RPMI8226 (cell line): ENCODE measurements at regions not wholly inside any gene's neighbourhood (a gene's known extent, or its start where the extent isn't known, plus 50 kb on each side); places are given as distances from the start of the nearest gene placed in this dataset.

Experiments
- DNase-seq: peaks from one replicate; pipeline ENCODE4 v3.0.0-alpha.2; 2015

DNA sequence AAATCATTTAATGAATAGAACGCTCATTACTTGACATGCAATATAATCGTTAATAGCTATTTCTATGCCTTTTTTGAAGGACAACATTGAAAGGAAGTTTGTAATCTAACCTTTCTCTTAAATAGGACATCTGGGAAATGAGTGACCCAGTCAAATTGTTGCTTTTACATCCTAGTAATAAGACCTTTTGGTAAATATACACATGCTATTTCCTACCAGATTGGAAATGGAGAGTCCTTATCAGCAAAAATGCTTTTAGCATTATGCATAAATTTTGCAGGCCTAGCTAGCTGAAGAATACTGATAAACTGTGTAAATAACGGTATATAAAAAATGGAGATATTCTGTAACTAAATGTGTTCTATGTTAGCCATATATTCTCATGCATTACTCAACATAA, 567.3 kb upstream of the DSEL start:
- DNase-seq: no peak

- DNase-seq: no peak
These were observed 566.6 kb upstream of the DSEL start for GRCh38 chr18:68083131-68083530.

DNA sequence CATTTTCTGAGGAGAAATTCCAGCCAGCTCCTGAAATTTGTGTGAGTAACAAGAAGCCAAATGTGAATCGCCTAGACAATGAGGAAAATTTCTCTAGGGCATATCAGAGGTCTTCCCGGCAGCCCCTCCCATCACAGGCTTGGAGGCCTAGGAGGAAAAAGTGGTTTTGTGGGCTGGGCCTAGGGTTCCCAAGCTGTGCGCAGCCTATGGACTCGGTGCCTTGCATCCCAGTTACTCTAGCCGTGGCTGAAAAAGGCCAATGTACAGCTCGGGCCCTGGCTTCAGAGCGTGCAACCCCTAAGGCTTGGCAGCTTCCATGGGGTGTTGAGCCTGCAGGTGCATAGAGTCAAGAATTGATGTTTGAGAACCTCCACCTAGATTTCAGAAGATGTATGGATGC, 556.2 kb upstream of the DSEL start:
- DNase-seq: no peak

DNA sequence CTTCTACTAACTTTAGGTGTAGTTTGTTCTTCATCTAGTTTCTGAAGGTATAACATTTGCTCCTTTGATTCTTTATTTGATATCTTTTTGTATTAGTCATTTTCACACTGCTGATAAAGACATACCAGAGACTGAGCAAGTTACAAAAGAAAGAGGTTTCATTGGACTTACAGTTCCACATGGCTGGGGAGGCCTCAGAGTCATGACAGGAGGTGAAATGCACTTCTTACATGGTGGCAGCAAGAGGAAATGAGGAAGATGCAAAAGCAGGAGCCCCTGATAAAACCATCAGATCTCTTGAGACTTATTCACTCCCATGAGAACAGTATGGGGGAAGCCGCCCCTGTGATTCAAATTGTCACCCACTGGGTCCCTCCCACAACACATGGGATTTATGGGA, 544.4 kb upstream of the DSEL start:
- no peak for DNase-seq

DNA sequence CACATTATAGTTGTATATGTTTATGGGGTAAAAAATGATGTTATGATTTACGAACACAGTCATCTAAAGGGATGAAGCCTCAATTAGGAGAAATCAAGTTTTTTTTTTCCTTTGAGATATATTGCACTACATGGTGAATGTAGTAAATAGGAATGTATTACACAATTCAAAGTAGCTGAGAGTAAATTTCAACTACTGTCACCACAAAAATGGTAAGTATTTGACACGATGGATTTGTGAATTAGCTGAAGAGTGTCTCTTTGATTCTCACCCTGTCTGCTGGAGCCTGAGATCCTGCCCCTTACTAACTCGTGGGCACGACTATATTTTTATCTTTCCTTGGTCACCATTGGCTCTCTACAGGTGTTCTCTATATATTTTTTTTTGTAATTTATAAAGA, 540.4 kb upstream of the DSEL start:
- no peak for DNase-seq

GRCh38 chr18:68054669-68055068, 538.1 kb upstream of the DSEL start:
- DNase-seq: no peak

- DNase-seq: no peak
These were observed 536.8 kb upstream of the DSEL start for GRCh38 chr18:68053290-68053689.

- DNase-seq: no peak
These were observed 524.8 kb upstream of the DSEL start for GRCh38 chr18:68041327-68041726.

DNA sequence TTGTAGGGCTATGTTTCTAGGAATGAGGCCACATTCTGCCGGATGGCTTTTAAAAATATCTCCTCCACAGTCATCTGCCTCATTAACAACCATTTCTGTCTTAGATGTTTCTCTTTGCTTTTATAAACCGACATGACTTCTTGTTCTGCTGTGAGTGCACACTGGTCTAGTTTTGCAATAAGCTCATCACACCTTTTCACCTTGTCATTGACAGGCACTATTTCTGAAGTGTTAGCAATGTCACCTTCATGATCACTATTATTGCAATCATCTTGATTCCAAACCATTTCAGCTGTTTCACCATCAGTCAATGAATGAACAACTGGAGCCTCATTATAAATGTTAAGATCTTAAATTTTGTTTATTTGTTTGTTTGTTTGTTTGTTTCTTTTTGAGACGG, 523.7 kb upstream of the DSEL start:
- DNase-seq: no peak

DNA sequence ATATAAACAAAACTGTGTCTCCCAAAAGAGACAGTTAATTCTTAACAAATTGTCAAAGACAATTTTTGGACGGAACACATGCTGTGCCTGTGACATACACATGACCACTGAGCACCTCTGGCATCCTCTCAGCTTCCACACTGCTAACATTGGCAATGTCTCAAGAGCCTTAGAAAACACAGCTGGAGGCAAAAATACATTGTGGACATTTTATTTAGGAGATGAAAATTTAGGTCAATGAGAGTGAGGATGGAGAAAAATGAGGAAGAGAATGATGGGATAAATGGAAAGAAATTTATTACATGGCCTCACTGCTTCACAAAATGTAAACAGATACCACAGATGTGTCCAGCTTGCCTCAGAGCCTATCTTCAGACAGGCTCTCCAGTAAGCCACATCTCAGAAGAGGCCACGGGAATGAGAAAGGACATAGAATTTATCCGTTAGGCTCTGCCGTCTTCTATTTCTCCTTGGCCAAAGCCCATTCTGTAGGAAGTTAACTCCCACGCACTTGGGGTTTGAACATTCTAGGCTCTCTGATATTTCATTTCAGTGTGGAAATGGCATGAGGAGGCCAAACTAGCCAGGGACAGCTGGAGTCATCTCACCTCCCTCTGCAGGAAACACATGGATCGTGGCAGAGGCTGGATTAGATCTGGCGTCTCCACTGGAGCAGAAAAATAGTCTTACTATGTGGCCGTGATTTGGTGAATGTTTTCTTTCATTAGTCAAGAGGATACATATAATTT, 519.4 kb upstream of the DSEL start:
- DNase-seq: no peak

DNA sequence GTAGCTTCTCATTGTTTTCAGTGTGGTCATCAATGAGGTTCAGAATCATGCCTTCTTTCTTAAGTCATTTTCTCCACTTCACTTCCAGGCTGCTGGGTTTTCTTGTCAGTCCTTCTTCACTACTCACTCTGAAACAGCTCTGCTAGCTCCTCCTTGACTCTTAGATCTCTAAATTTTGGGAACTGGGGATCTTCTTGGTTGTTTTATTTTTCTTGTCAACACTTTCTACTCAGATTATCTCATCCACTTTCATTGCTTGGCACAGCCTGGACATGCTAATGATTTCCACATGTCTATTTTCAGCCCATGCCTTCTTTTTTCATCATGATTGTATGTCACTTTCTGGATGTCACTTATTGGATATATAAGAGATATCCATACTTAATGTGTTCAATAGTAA, 517.8 kb upstream of the DSEL start:
- no peak for DNase-seq

- DNase-seq: no peak
These were observed 516.9 kb upstream of the DSEL start for GRCh38 chr18:68033466-68033865.

DNA sequence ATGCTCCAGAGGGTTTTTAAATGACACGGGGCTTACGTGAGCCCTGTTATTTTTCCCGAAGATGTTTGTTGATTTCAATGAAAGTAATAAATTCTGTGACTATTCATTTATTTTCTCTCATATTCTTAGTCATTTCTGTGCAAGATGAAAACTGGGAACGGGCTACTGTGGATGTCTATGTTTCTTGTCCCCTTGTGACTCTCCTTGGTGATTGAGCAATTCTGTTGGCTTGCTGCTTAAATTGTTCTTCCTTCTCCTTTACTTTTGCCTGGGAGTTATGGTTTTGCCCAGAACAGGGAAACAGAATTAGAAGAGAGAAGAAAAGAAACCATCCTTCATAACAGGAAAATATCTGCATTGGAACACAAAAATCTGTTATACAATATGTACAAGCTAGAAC, 508.2 kb upstream of the DSEL start:
- DNase-seq: no peak

- no peak for DNase-seq
These were observed 500.9 kb upstream of the DSEL start for GRCh38 chr18:68017385-68017784.

- DNase-seq: no peak
These were observed 481.0 kb upstream of the DSEL start for GRCh38 chr18:67997496-67997895.

GRCh38 chr18:67995769-67996168, 479.2 kb upstream of the DSEL start:
- DNase-seq: no peak

DNA sequence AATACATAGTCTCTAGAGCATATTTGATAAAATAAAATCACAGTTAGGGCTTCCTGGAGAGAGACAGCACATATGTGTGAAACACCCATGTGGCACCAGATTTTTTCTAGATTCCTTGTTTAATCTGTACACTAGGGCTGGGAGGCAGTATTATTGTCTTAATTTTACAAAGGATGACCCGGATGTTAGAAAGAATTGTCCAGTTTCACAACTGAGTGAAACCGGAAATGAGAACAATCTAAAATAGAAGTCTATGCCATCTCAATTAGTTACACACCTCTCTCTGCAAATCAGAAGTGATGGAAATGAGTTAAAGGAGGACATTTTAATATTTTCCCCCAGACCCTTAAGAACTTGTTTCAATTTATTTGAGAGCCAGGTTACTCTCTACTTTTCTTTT, 463.7 kb upstream of the DSEL start:
- DNase-seq: no peak

- no peak for DNase-seq
These were observed 460.6 kb upstream of the DSEL start for GRCh38 chr18:67977067-67977616.

DNA sequence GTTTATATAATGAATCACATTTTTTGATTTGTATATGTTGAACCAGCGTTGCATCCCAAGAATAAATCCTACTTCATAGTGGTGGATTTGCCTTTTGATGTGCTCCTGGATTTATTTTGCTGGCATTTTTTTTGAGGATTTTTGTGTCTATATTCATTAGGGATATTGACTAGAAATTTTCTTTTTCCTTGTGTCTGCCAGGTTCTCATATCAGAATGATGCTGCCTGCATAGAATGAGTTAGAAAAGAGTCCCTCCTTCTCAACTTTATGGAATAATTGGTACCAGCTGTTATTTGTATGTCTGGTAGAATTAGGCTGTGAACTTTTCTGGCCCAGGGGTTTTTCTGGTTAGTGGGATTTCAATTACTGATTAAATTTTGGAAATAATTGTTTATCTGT, 457.4 kb upstream of the DSEL start:
- DNase-seq: no peak

DNA sequence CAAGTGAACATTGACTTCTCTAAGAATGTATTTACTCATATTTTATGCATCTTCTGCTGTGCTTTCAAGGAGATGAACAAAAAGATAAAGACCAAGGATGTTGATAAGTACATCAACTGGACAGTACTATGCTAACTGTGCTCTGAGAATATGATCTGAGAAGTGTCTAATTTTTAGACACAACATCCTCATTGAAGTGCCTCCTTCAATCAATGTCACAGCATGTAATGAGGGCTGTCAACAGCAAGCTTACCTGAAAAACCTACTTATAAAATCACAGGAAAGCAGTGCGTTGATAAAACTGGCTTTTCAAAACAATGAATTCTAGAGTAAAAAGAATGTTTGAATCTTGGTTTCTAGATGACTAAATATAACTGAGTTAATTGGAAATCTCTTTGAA, 452.9 kb upstream of the DSEL start:
- DNase-seq: no peak

- DNase-seq: no peak
These were observed 449.7 kb upstream of the DSEL start for GRCh38 chr18:67966224-67966623.

DNA sequence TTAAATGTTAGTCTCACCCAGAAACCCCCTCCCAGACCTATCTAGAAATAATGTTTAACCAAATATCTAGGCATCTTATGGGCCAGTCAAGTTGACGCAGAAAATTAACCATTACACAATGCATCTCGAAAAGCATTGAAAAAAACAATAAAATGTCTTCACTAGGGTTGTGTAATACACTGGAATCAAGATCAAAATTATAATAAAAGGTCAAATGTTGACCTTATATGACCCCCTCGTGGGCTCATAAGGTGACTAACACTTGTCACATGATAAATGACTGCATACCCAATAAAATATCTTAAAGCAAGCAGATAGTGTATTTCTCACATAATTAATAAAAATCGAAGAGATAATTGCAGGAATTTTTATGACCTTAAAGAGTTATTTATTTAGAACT, 447.9 kb upstream of the DSEL start:
- DNase-seq: no peak

GRCh38 chr18:67961701-67962440, 445.4 kb upstream of the DSEL start:
- DNase-seq: no peak

DNA sequence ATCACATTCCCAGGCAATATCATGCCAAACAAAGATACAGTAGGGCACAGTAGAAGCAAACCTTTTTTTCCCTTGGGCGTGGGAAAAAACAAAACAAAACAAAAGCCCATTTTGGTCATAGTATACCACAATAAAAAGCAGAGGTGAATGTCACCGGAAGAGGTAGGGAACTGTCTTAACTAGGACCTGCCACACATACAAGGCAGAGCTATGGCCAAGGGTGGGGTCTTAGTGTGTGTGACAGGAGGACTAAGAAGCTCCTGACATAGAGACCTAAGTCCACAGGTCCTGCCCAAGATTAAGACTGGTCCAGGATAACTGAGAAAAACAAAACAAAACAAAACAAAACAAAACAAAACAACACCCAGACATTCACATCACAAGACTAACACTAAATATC, 441.2 kb upstream of the DSEL start:
- DNase-seq: no peak

DNA sequence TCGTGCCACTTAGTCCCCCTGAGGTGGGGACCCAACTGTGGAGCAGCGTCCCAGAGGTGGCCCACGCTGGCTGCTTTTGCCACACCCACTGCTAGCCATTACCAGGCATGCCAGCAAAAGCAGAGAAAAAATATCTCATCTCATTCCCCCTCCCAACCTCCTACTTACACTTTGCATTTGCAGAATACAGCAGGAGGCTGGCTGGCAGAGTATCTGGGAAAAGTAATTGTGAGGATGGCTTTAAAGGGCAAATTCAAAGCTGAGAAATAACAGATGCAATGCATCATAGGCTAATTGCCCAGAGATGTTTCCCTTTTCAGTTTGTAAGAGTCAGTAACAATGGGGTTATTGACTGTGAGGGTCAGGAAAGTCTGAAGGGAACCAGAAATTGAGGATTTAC, 438.1 kb upstream of the DSEL start:
- DNase-seq: no peak
